Caki2 (cell line): ENCODE measurements at regions not wholly inside any gene's neighbourhood (a gene's known extent, or its start where the extent isn't known, plus 50 kb on each side); places are given as distances from the start of the nearest gene placed in this dataset.
"Not testable (repeated sequence)": the region's sequence is repeated elsewhere in the genome, so short reads cannot be mapped to it uniquely, and the experiment has no call there.

Experiments used
- DNase-seq: peaks from one replicate; pipeline ENCODE4 v3.0.0-alpha.2; 2015; ENCODE audit warnings: low read depth
- in situ Hi-C: cut with HindIII; loops from 2 replicates; pipeline ENCODE4 v1.10.0; 2016; ENCODE audit warnings: low sequenced_read_pairs, low pct_unique_long_range_greater_than_20kb, mixed read lengths

DNA sequence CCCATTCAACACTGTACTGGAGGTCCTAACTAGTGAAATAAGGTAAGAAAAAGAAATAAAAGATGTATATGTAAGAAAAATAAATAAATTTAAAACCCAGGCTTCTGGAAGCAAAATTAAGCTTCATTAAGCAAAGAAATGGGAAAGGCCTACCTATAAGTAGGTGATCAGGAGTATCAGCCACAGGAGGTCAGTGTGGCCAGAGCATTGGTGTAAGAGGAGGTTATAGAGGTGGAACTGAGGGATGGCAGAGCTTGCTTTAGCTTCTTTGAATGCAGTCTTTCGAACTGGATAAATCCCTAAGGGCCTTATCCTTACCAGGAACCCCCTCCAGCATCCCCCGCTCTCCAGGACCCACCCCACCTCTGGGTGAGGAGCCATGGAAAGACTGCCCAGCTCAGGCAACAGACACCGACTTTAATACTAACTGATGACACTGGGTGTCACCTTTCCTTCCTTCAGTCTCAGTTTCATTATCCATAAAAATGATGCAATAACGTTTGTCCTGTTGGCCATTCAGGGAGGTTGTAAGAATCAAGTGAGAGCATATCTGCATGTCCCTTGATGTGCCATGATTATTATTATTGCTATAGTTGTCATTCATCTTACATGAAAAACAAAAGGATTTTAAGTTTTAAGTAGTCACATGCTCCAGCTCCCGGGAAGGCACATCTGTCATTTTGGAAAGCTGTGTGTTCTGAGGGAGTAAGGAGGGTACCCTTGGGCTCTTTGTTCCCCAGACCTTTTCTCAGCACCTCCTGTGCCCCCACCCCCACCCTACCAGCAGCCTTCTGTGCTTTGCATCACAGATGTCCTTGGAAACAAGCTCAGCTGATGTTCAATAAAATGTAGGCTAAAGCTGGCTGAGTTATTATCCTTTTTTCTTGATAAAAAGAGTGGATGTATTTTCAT is 50.8 kb upstream of the CTNNA1 start:
- in situ Hi-C loops: no loop called here
- no peak for DNase-seq

DNA sequence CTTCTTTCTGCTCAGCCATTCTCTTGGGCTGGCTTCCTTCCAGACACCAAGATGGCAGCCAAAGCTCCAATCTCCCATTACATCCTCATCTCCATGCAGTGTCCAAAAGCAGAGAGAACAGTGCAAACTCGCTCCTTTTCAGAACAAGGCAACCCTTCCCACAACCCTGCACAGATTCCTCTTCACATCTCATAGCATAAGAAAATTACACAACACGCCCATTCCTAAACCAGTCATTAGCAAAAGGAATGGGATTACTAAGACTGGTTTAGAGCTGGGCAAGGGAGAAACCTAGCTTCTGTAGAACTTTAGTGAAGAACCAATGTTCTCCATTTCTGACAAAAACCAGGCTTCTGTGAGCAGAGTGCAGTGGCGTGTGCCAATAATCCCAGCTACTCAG is 51.5 kb upstream of the CTNNA1 start:
- in situ Hi-C loops: no loop called here
- DNase-seq: no peak

DNA sequence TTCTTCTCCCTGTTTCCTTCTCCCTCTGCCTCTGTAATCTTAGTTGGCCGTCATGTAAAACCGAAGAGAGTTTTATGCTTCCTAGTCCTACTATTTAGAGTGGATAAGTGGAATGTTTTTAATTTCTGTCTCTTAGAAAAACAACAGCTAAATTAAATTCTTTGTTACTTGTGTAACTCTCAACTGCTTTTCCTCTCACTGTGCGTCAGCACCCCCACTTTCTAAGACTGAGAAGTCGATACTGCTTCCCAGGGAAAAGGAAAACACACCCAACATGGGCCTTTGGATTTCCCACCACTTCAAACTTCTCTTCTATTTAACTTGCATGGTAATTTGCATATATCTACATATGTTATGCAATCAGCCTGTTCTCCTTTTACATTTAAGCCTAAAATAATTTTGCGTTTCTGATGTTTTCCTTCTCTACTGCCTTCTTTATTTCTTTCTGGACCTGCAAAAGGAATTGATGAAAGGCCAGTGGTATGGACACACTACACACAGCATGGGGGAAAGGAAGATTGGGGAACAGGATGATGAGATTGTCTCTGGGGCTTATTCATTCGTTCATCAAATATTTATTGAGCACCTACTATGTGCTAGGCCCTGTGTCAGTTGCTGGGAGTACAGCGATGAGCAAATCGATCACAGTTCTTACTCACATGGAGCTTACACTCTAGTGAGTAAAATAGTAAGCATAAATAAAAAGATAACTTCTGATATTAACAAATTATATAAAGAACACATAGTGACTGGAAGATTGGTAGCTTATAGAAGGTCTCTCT is 52.5 kb upstream of the CTNNA1 start:
- no peak for DNase-seq
- in situ Hi-C loops: no loop called here

DNA sequence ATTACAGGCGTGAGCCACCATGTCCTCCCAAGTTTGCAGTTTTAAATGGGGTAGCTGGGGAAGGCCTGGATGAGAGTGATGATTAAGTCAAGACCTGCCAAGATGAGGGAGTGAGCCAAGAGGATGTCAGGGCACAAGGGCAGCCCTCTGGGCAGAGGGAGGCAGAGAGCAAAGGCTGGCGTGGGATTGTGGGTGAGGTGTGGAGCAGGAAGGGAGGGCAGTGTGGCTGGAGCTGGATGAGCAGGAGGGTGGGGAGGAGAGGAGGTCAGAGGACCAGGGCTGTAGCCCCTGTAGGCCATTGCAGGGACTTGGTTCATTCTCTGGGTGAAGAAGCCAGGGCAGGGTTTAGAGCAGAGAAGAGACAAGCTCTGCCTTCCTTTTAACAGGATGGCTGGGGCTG is 53.7 kb upstream of the CTNNA1 start:
- in situ Hi-C loops: no loop called here
- DNase-seq: no peak

DNA sequence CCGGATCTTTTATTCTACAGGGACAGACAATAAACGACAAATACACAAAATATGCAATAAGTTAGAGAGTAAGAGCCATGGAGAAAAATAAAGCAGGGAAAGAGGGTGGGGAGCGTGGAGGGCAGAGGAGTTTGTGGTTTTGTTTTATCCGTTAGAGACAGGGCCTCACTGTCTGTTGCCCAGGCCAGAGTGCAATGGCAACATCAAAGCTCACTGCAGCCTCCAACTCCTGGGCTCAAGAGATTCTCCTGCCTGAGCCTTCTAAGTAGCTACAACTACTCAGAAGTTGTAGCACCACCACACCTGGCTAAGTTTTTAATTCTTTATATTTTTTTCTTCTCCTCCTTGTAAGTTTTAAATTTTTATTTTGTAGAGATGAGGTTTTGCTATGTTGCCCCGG is 54.5 kb upstream of the CTNNA1 start:
- in situ Hi-C loops: no loop called here

DNA sequence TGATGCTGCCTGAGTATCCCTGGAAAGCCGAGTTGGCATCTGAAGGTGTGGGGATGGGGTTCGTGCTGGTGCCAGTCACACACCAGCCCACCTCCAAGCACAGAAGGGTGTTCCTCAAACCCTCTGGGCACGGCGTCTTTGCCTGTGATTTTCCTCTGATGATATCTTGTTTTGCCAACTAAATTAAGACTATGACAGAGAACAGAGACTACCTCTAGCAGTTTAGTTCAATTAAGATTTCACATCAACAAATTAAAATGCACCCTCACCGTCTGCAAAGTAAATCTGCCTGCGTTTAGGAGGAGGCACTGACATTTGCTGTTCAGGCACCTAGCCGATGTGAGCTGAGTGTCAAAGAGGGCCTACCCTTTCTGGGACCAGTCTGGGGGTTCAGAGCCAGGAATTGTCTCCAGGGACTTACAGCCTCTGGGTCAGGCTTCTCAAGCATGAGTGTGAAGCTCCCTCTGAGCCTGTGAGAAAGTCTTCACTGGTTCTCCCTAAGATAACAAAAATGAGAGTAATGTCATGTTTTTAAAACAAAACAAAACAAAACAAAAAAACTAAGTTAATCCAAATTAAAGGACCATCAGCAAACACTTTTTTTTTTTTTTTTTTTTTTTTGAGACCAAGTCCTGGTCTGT is 55.4 kb upstream of the CTNNA1 start:
- in situ Hi-C loops: no loop called here
- no peak for DNase-seq

More for the DNA sequence above, 54.5 kb upstream of the CTNNA1 start:
- DNase-seq: no peak

DNA sequence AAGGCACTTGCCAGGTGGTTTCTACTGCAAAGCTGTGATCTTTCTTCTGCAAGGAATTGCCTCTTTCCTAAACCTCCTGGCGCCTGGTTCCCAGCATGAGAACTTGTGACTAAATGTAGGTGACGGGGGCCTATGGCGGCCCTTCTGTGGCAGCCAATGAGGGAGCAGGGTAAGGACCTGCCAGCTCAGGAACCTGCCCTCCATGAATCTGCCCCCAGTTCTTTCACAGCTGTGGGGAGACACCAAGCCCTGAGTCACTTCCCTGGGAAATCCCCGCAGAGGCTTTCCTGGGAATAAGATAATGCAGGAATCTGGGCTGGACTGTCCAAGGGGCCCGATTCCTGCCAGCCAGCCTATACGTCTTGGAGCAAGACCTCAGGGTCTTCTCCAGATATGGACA is 56.7 kb upstream of the CTNNA1 start:
- in situ Hi-C loops: no loop called here
- DNase-seq: peak; percentile 82

DNA sequence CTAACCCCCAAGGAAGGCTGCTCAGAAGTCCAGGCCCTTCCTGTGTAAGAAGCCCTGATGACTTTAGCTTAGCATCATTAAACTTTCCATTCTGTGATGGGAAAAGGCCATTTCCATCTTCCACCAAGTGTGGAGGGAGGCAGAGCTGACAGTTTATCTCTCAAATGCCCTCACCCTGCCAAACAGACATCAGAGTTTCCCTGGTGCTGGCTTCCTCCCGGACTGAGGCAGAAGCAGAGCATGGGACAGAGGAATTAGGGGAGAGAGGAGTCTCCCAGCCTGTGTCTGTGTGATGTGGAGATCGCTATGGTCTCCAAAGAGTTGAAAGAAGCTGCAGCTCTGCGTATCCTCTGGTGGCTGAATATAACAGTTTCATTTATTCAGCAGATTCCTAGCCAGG is 57.4 kb upstream of the CTNNA1 start:
- no peak for DNase-seq
- in situ Hi-C loops: no loop called here

DNA sequence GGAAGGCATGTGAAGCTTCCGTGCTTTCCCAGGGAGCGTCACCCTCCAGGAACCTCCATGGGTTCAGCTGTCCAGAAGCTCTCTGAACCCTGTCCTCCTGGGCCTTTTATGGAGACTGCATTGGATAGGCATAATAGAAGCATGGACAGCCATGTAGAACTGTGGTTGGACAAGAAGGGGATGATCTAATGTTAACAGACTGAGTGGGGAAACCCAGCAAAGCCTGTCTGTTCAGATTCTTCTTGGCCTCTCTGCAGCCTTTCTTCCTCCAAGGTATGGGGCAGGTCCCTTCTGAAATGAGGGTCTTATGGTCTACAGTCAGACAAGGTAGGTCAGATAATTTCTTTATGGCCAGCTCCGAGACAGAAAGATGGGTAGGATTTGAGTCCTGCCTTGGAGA is 59.1 kb upstream of the CTNNA1 start:
- in situ Hi-C loops: no loop called here
- no peak for DNase-seq

DNA sequence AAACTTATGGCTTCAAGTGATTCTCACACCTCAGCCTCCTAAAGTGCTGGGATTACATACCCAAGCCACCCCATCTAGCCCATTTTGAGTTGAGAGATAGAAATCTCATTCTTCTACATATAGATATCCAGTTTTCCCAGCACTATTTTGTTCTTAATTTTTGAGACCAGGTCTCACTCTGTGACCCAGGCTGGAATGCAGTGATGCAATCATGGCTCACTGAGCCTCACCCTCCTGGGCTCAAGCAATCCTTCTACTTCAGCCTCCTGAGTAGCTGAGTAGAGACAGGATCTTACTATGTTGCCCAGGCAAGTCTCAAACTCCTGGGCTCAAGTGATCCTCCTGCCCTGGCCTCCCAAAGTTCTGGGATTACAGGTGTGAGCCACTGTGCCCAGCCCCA is 60.9 kb upstream of the CTNNA1 start:
- DNase-seq: no peak
- in situ Hi-C loops: no loop called here

DNA sequence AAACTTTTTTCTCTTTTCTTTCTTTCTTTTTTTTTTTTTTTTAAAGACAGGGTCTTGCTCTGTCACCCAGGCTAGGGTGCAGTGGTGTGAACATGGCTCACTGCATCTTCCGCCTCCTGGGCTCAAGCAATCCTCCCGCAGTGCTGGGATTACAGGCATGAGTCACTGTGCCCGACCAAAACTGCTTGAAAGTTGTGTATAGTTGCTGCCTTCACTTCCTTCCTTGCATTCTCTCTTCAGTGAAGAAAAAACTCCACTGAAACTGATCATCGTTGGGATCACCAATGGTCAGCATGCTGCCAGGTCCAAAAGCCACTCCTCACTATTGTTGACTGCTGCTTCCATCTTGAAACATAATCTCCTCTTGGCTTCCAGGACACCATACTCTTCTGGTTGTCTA is 66.6 kb upstream of the CTNNA1 start:
- no peak for DNase-seq
- in situ Hi-C loops: no loop called here

DNA sequence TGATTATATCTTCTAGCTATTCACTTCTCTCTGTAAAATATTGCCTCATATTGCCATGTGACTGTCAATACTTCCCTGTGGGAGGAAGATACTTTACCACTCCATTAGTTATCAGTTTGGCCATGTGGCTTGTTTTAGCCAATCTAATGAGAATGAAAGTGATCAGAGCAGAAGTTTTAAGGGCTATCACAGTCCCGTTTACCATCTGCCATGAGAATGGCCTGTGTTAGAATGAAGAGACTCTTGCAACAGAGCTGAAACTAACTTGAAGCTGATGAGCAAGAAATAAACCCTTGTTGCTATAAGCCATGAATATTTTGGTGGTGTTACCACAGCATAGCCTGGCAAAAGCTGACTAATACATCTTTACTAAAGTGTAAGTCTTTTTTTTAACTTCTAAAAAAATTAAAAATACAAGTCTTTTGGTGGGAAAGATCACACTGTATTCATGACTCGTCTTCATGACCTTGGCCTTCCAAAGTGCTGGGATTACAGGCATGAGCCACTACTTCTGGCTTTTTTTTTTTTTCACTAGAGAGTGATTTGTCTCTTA is 68.0 kb upstream of the CTNNA1 start:
- in situ Hi-C loops: no loop called here
- DNase-seq: no peak

DNA sequence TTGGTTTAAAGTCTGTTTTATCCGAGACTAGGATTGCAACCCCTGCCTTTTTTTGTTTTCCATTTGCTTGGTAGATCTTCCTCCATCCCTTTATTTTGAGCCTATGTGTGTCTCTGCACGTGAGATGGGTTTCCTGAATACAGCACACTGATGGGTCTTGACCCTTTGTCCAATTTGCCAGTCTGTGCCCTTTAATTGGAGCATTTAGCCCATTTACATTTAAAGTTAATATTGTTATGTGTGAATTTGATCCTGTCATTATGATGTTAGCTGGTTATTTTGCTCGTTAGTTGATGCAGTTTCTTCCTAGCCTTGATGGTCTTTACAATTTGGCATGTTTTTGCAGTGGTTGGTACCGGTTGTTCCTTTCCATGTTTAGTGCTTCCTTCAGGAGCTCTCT is 70.8 kb upstream of the CTNNA1 start:
- DNase-seq, in situ Hi-C loops: not testable (repeated sequence)

DNA sequence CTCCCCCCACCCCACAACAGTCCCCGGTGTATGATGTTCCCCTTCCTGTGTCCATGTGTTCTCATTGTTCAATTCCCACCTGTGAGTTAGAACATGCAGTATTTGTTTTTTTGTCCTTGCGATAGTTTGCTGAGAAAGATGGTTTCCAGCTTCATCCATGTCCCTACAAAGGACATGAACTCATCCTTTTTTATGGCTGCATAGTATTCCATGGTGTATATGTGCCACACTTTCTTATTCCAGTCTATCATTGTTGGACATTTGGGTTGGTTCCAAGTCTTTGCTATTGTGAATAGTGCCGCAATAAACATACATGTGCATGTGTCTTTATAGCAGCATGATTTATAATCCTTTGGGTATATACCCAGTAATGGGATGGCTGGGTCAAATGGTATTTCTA is 74.4 kb upstream of the CTNNA1 start:
- in situ Hi-C loops, DNase-seq: not testable (repeated sequence)

DNA sequence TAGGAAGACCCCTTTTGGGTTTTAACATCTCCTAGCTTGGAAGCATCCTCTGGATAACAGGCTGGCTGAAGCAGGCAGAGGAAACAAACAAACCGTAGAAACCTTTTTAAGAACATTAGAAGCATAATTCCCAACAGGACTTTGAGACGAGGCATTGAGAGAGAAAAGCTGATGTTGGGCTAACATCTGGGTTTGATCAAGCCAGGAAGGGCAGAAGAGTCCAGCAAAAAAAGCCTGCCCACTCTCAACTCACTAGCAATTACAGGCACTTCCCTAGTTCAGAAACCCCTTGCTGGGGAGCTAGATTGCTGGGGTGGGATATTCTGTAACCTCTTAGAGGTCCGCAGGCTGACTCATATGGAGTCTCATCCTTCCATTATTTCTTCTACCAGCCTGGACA is 75.4 kb upstream of the CTNNA1 start:
- no peak for DNase-seq
- in situ Hi-C loops: no loop called here

DNA sequence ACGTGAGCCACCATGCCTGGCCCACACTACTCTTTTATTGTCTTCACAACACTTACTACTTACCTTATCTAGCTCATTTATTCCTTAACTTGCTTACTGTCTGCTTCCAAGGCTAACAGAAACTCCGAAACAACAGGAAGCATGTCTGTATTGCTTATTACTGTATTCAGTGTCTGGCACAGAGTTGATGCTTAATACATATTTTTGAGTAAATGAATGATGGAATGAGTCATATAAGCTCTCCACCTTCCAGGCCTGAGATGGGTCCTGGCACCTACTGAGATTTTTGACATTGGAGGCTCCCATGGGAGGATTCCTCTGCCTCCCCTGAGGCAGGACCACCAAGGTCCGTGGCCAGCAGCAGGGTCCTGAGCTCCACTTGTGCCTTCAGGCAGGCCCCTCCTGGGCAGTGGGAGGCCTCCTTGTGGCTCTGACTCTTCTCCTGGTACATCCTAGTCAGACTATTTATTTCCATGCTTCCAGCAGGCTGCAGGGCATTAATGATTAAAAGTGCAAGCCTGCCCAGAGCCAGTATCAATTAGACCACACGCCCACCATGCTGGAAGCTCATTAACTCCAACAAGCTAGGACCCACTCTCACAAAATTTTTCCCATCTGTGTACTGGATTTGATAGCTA is 76.5 kb upstream of the CTNNA1 start:
- in situ Hi-C loops: no loop called here
- no peak for DNase-seq

DNA sequence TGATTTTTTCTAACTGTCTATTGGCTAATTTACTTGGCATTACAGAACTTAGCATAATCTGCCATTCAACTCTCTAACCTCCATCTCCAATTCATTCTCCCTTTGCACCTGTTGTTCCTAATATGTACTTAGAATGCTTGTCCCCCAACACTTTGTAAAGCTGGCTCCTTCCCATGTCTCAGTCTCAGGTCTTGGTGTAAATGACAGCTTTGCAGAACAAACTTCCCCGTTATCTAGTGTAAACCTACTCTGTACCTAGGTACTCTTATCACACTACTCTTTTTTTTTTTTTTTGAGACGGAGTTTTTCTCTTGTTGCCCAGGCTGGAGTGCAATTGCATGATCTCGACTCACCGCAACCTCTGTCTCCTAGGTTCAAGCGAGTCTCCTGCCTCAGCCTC is 77.2 kb upstream of the CTNNA1 start:
- in situ Hi-C loops: no loop called here

More for the DNA sequence above, 77.2 kb upstream of the CTNNA1 start:
- no peak for DNase-seq
